GM19372 (cell line): ENCODE measurements at regions not wholly inside any gene's neighbourhood (a gene's known extent, or its start where the extent isn't known, plus 50 kb on each side); places are given as distances from the start of the nearest gene placed in this dataset.
"Not testable (repeated sequence)": the region's sequence is repeated elsewhere in the genome, so short reads cannot be mapped to it uniquely, and the experiment has no call there.

Experiments used
- ATAC-seq: cut with Tn5 transposase; IDR thresholded peaks from one replicate; pipeline ENCODE4 v1.9.1; 2021; ENCODE audit warnings: mild to moderate bottlenecking, low read depth, moderate library complexity; ENCODE audit not compliant: unreplicated experiment

- ATAC-seq, result no peak
Measured at GRCh38 chrX:55981603-55982002, 250.6 kb upstream of the KLF8 start.

GRCh38 chrX:55996649-55997048 is 235.5 kb upstream of the KLF8 start:
- ATAC-seq, result no peak

DNA sequence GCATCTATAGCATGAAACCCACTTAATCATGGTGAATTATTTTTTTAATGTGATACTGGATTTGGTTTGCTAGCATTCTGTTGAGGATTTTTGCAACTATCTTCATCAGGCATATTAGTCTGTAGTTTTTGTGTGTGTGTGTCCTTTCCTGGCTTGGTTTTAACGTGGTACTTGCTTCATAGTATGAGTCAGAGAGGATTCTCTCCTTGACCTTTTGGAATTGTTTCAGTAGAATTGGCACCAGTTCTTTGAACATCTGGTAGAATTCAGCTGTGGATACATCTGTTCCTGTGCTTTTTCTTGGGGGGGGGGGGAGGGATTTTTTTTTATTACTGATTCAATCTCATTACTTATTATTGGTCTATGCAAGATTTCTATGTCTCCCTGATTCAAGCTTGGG is 232.0 kb upstream of the KLF8 start:
- no peak for ATAC-seq

- no peak for ATAC-seq
Measured at GRCh38 chrX:56000729-56001128, 231.4 kb upstream of the KLF8 start.

- no peak for ATAC-seq
Measured at GRCh38 chrX:56025872-56026571, 206.1 kb upstream of the KLF8 start.

GRCh38 chrX:56026815-56027214 is 205.3 kb upstream of the KLF8 start:
- ATAC-seq, result no peak

- ATAC-seq, result no peak
Measured at GRCh38 chrX:56029188-56029587, 203.0 kb upstream of the KLF8 start.

DNA sequence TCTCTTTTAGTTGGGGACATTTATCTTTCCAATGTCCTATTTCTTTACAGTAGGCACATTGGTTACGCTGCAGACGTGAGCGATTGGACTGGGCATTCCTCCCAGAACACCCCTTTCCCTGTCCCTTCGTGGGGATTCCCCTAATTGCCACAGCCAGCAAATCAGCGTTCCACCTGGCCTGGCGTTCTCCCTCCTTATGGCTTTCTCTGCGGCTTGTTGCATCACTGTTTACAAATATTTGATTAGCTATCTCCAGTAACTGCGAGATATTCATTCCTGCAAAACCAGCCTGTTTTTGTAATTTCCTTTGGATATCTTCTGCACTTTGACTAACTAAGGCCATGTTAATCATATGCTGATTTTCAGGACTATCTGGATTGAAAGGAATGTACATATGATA is 202.5 kb upstream of the KLF8 start:
- ATAC-seq, result no peak

GRCh38 chrX:56031409-56031808 is 200.7 kb upstream of the KLF8 start:
- ATAC-seq, result no peak

GRCh38 chrX:56033495-56034180 is 198.5 kb upstream of the KLF8 start:
- ATAC-seq, result no peak

GRCh38 chrX:56052673-56053330 is 179.4 kb upstream of the KLF8 start:
- not testable (repeated sequence) for ATAC-seq

DNA sequence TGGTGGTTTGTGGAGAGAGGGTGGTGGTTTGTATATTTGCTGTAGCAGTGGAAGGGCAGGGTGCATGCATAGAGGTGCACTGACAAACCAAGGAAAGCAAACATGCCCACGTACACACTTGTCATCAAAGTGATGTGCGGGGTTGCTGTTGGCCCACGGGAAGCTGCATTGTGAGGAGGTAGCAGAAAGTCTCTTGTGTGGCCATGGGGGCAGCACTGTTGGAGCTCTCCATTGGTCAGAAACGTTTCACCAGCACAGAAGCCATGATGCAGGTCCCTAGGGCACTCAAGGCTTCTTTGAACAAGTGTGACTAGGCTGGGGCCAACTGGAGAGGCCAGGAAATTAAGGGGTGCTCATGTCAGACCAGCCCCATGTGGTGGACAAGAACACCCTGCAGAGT is 174.8 kb upstream of the KLF8 start:
- ATAC-seq, result no peak

DNA sequence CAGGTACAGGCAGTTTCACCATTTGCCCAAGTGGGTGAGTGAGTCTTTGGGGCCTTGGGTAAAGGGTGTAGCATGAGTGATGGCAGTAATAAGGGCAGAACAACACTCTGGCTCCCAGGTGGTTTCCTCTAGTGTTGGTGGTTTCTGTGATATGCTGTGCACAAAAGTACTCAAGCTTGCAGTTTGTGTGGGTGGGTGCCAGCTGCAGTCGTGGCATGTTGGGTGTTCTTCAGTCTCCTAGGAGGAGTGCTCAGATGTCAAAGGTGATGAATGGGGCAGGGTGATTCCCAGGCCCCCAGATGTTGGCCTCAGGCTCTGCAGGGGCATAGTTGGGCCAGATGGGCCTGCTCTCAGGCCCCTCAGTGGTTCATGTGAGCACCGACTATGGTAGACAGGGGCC is 166.1 kb upstream of the KLF8 start:
- ATAC-seq, result peak; percentile 57

- no peak for ATAC-seq
Measured at GRCh38 chrX:56068274-56068758, 163.8 kb upstream of the KLF8 start.

DNA sequence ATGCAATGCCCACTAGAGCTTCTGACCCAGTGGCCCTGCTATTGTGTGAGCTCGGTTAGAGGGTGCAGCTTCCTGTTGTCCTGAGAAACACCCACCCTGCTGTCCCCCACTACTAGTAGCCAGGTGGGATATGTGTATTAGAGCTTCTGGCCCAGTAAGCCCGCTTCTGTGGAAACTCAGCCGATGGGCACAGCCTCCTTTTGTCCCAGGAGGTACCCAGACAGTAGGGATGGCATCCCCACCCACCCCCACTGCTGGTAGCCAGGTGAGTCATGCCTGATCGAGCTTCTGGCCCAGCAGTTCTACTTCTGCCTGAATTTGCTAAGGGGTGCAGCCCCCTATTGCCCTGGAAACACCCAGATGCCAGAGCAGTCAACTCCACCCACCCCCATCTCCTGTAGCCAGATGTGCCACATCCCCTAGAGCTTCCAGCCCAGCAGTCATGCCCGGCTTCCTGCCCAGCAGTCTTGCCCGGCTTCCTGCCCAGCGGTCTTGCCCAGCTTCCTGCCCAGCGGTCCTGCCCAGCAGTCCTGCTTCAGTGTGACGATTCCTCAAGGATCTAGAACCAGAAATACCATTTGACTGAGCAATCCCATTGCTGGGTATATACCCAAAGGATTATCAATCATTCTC is 162.7 kb upstream of the KLF8 start:
- ATAC-seq, result no peak

DNA sequence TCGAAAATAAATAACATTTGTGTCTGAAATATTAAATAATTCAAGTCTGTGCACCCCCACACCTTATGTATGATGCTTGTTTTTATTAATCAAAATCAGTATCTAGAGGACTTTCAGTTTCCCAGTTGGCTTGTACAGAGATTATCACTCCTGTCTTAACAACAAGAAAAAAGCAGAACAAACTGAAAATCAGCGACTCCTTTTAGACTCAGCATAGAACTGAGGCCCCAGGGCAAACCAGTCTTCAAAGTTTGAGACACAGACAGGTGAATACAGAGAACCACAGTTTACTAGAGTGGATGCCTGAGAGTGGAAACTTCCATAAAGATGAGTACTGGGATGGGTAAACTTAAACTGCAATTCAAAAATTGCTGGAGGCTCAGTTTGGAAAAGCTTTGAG is 142.8 kb upstream of the KLF8 start:
- ATAC-seq, result no peak

DNA sequence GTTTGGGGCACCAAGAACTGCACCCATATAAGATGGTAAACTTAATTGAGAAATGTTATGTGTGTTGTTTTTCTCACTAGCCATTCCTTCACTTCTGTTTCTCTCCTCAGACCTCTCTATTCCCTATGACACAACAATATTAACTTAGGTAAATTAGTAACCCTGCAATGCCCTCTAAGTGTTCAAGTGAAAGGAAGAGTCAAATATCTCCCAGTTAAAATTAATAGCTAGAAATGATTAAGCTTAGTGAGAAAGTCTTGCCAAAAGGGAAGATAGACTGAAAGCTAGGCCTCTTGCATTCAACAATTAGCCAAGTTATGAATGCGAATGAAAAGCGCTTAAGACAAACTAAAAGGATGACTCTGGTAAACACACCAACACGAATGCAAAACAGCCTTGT is 132.9 kb upstream of the KLF8 start:
- no peak for ATAC-seq

DNA sequence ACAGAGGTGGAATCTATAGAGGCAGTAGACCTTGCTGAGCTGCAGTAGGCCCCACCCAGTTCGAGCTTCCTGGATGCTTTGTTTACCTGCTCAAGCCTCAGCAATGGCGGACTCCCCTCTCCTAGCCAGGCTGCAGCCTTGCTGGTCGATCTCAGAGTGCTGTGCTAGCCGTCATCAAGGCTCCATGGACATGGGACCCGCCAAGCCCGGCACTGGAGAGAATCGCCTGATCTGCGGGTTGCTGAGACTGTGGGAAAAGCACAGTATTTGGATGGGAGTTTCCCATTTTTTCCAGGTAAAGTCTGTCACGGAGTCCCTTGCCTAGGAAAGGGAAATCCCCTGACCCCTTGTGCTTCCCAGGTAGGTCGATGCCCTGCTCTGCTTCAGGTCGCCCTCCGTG is 124.8 kb upstream of the KLF8 start:
- ATAC-seq, result no peak

GRCh38 chrX:56113785-56114436 is 118.2 kb upstream of the KLF8 start:
- ATAC-seq, result no peak

DNA sequence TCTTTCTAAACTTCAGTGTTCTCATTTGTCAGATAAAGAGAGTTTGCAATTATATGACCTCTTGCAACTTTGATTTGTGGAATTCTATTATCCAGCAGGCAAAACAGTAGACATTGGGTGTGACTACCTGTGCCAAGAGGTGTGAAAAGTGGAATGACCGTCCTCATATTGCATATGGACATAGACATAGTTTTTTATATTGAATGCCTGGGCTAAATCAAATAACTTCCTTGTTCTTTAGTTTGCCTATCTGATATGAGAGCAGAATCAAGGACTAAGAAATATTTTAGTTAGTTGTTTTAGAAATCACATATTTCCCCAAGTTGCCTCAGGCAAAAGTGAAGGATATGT is 117.7 kb upstream of the KLF8 start:
- ATAC-seq, result no peak

DNA sequence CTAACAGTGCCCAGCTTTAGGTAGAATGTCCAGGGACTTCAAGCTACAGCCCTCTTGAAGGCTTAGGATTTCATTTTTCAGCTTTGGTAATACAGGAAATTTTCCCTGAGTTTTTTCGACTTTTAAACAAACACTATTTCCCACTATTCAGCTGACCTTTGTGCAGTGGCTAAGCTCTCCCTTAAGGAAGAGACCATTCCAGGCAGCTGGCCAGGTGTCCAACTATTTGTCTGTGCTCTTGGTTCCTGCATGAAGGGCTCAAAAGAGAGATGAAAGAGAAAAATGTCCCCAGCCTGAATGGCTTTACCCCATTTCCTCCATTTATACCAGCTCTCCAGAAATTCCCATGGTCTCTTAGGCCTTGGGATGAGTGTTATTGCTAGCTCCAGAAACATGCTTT is 111.9 kb upstream of the KLF8 start:
- no peak for ATAC-seq
